SH-SY5Y (cell line): ENCODE measurements at regions not wholly inside any gene's neighbourhood (a gene's known extent, or its start where the extent isn't known, plus 50 kb on each side); places are given as distances from the start of the nearest gene placed in this dataset.

Source experiments
- GATA2 ChIP-seq: IDR thresholded peaks from 2 replicates; pipeline ENCODE4 v1.6.1; 2011; ENCODE audit warnings: mild to moderate bottlenecking, low read depth, low read length
- GATA3 ChIP-seq: IDR thresholded peaks from 2 replicates; pipeline ENCODE4 v1.6.1; 2011; ENCODE audit warnings: low read depth, mild to moderate bottlenecking, low read length, moderate library complexity

DNA sequence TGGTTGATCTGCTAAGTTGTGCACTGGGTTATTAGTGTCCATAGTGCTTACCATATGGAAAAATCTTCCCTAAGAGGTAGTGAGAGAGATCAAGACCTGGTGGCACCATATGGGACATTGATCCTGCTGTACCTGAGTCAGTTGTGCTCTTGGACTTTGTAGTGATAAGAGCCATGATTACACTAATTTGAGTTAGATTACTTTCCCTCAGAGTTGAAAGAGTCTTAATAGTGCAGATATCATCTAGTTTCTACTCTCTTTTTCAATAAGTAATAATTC lies 114.2 kb downstream of the KCNE4 start:
- TF ChIP-seq GATA2: 0 out of 2 replicates have a peak, but pooled peaks have one; percentile 4
- TF ChIP-seq GATA3: no peak
